DND-41 (cell line): ENCODE measurements at regions not wholly inside any gene's neighbourhood (a gene's known extent, or its start where the extent isn't known, plus 50 kb on each side); places are given as distances from the start of the nearest gene placed in this dataset.

Source experiments
- CTCF ChIP-seq: IDR thresholded peaks from 2 replicates; pipeline ENCODE4 v1.5.1; 2012; ENCODE audit warnings: borderline replicate concordance, low read length, moderate library complexity, mild to moderate bottlenecking; ENCODE audit not compliant: poor library complexity, severe bottlenecking; ENCODE audit errors: extremely low read depth
- EZH2 ChIP-seq: IDR thresholded peaks from 3 replicates; pipeline ENCODE4 v1.6.1; 2012; ENCODE audit warnings: borderline replicate concordance, low read depth, mild to moderate bottlenecking, moderate library complexity, low read length, inconsistent platforms; ENCODE audit not compliant: severe bottlenecking

- TF ChIP-seq EZH2 (no peak), CTCF (no peak)
Measured at GRCh38 chr20:60816901-60817300, 435.2 kb upstream of the CDH4 start.
